Colonic mucosa (tissue), 4 donors: ENCODE measurements at regions not wholly inside any gene's neighbourhood (a gene's known extent, or its start where the extent isn't known, plus 50 kb on each side); places are given as distances from the start of the nearest gene placed in this dataset.

Experiments
- DNase-seq: peaks from one replicate; pipeline ENCODE4 v3.0.0-alpha.2; 2020
- H3K27ac ChIP-seq: fragments of 200-600 bp; one replicate; pipeline ENCODE4 v1.8.0; 2021
- H3K27me3 ChIP-seq: fragments of 200-600 bp; one replicate; pipeline ENCODE4 v1.8.0; 2021
- H3K36me3 ChIP-seq: fragments of 200-600 bp; one replicate; pipeline ENCODE4 v1.8.0; 2021
- H3K4me1 ChIP-seq: fragments of 200-600 bp; one replicate; pipeline ENCODE4 v1.8.0; 2021; ENCODE audit warnings: mild to moderate bottlenecking
- H3K4me3 ChIP-seq: fragments of 200-600 bp; one replicate; pipeline ENCODE4 v1.8.0; 2021
- H3K9ac ChIP-seq, 2 donors: one replicate each; pipeline ENCODE4 v1.7.0; 2013; ENCODE audit warnings: control low read depth in 2 of 2, low read depth in 2 of 2, low read length in 2 of 2
- H3K9me3 ChIP-seq: fragments of 200-600 bp; one replicate; pipeline ENCODE4 v1.8.0; 2021
- intact Hi-C: fragments of 100-400 bp; cut with DNase I; formaldehyde crosslinking; loops from one replicate; pipeline ENCODE4 v1.14.1; 2022
- TF ChIP-seq, protein P1 (sequence below): fragments of 200-600 bp; IDR thresholded peaks from one replicate; pipeline ENCODE4 v1.8.0; 2022; ENCODE audit warnings: antibody characterized with exemption, mild to moderate bottlenecking
- donor health status: healthy.
- donor health status: DM: no; HTN: no; CAD: no.
- donor health status: DM: no; HTN: no; CAD: no.

- no peaks in the 10 kb centered on the region for H3K9me3 ChIP-seq
- intact Hi-C loops = no loop called here
These were observed 434.9 kb downstream of the DSEL start for GRCh38 chr18:67081482-67082211.

DNA sequence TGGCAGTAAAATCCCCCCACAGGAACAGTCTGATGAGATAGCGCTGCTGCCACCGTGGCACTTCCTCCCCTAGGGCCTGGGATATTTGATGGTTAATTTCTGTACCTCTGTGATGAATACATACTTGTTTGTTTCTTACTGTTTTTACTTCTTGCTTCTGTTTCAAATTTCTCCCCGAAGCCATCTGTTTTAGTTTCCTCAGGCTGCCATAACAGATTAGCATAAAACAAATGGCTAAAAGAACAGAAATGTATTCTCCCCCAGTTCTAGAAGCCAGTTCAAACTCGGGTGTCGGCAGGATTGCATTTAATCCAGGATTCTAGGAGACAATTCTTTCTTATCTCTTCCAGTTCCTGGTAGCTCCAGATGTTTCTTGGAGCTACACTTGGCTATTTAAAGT is 435.9 kb downstream of the DSEL start:
- intact Hi-C loops = no loop called here
- no peaks in the 10 kb centered on the region for H3K9me3 ChIP-seq

More at GRCh38 chr18:67081482-67082211, 434.9 kb downstream of the DSEL start:
- H3K4me3 ChIP-seq = no peak overlapping the region
- H3K27ac ChIP-seq = no peak overlapping the region
- H3K9ac ChIP-seq = no peak overlapping the region
- no peaks in the 10 kb centered on the region for H3K4me1 ChIP-seq
- DNase-seq = no peak
- no peaks in the 10 kb centered on the region for H3K36me3 ChIP-seq
- TF ChIP-seq, protein P1, sequence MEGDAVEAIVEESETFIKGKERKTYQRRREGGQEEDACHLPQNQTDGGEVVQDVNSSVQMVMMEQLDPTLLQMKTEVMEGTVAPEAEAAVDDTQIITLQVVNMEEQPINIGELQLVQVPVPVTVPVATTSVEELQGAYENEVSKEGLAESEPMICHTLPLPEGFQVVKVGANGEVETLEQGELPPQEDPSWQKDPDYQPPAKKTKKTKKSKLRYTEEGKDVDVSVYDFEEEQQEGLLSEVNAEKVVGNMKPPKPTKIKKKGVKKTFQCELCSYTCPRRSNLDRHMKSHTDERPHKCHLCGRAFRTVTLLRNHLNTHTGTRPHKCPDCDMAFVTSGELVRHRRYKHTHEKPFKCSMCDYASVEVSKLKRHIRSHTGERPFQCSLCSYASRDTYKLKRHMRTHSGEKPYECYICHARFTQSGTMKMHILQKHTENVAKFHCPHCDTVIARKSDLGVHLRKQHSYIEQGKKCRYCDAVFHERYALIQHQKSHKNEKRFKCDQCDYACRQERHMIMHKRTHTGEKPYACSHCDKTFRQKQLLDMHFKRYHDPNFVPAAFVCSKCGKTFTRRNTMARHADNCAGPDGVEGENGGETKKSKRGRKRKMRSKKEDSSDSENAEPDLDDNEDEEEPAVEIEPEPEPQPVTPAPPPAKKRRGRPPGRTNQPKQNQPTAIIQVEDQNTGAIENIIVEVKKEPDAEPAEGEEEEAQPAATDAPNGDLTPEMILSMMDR = no peak
- no peaks in the 10 kb centered on the region for H3K27me3 ChIP-seq

GRCh38 chr18:67074309-67074708 is 442.2 kb downstream of the DSEL start:
- H3K9ac ChIP-seq = no peak overlapping the region
- no peak overlapping the region for H3K27ac ChIP-seq
- H3K36me3 ChIP-seq = no peaks in the 10 kb centered on the region
- no peaks in the 10 kb centered on the region for H3K9me3 ChIP-seq
- no peak for DNase-seq
- no peaks in the 10 kb centered on the region for H3K4me1 ChIP-seq
- TF ChIP-seq, protein P1 = no peak
- intact Hi-C loops = no loop called here
- no peaks in the 10 kb centered on the region for H3K27me3 ChIP-seq
- no peak overlapping the region for H3K4me3 ChIP-seq

More for the DNA sequence above, 435.9 kb downstream of the DSEL start:
- Histone ChIP-seq H3K27me3 (no peaks in the 10 kb centered on the region), H3K4me1 (no peaks in the 10 kb centered on the region), H3K27ac (no peak overlapping the region), H3K36me3 (no peaks in the 10 kb centered on the region), H3K4me3 (no peak overlapping the region), H3K9ac (no peak overlapping the region)
- TF ChIP-seq, protein P1 = no peak
- DNase-seq = no peak

DNA sequence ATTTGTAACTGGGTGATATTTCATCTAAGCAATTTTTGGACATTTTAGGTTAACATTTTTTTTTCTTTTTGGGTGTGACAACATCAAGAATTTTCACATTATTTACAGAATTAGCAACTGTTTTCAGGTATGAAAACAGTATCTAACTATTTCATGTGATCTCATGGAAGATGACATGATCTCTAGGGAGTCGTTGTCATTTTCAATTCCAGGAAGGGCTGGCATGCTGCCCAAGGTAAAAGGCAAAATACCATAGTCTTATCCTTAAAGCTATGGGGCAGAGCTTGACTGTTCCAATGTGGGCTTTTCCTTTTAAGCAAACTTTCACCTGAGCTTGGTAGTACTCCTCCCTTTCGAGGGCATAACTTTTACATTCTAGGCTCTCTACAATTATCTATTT is 443.7 kb downstream of the DSEL start:
- TF ChIP-seq, protein P1 = no peak
- Histone ChIP-seq H3K27ac (no peak overlapping the region), H3K27me3 (no peaks in the 10 kb centered on the region), H3K9me3 (no peaks in the 10 kb centered on the region), H3K4me3 (no peak overlapping the region), H3K9ac (no peak overlapping the region), H3K4me1 (no peaks in the 10 kb centered on the region), H3K36me3 (no peaks in the 10 kb centered on the region)
- intact Hi-C loops = no loop called here
- DNase-seq = no peak

- no peaks in the 10 kb centered on the region for H3K4me1 ChIP-seq
- TF ChIP-seq, protein P1 = no peak
- no peaks in the 10 kb centered on the region for H3K36me3 ChIP-seq
These were observed 447.9 kb downstream of the DSEL start for GRCh38 chr18:67068608-67069007.

More at GRCh38 chr18:67068608-67069007, 447.9 kb downstream of the DSEL start:
- no peak overlapping the region for H3K27ac ChIP-seq
- H3K4me3 ChIP-seq = no peak overlapping the region
- no peaks in the 10 kb centered on the region for H3K9me3 ChIP-seq
- no peaks in the 10 kb centered on the region for H3K27me3 ChIP-seq
- H3K9ac ChIP-seq = no peak overlapping the region
- intact Hi-C loops = no loop called here
- no peak for DNase-seq
